ENCODE measurements at regions not wholly inside any gene's neighbourhood (a gene's known extent, or its start where the extent isn't known, plus 50 kb on each side); places are given as distances from the start of the nearest gene placed in this dataset.

DNA sequence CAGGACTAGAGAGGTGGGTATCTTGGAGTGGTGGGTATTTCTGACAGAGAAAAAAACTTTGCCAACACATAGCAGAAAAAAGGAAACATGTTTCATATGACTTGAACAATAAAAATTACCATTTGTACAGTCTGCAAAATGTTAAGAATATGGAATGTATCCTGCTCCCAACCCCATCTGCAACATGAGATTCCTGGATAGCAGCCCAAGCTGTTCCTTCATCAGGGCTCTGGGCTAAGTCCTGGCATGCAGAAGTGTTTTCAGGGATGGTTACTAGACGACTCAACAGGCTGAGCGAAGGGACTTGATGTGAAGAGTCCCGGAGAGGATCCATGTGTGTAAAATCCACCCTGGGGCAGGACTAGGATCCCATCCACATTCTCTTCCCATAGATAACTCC is 121.0 kb upstream of the IRX3 start:
- Histone ChIP-seq H3K27ac (no peak overlapping the region), H3K4me1 (peaks cover 0 to 21% (median 11%) of the 10 kb centered on the region in 12 donors), H3K27me3 (peaks cover 0 to 3% (median 0%) of the 10 kb centered on the region in 9 donors), H3K36me3 (no peaks in the 10 kb centered on the region), H3K9me3 (no peaks in the 10 kb centered on the region), H3K4me3 (no peak overlapping the region)
- intact Hi-C loops (cut with DNase I), result loop anchor here in 3 of 10 donors (10.0 kb wide), 1 partner anchor 123 kb away; the partner anchor contains the start of gene IRX3 (in 3 of the 3)
- DNase-seq (no peak), ATAC-seq (no peak)
- WGBS, 4 donors, result 37 to 65% (median 53%) methylated on average over 3 of the region's 3 CpGs
- no peak for TF ChIP-seq POLR2A (IDR thresholded peaks at IDR 0.05)
- TF ChIP-seq, protein P1, sequence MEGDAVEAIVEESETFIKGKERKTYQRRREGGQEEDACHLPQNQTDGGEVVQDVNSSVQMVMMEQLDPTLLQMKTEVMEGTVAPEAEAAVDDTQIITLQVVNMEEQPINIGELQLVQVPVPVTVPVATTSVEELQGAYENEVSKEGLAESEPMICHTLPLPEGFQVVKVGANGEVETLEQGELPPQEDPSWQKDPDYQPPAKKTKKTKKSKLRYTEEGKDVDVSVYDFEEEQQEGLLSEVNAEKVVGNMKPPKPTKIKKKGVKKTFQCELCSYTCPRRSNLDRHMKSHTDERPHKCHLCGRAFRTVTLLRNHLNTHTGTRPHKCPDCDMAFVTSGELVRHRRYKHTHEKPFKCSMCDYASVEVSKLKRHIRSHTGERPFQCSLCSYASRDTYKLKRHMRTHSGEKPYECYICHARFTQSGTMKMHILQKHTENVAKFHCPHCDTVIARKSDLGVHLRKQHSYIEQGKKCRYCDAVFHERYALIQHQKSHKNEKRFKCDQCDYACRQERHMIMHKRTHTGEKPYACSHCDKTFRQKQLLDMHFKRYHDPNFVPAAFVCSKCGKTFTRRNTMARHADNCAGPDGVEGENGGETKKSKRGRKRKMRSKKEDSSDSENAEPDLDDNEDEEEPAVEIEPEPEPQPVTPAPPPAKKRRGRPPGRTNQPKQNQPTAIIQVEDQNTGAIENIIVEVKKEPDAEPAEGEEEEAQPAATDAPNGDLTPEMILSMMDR (IDR thresholded peaks at IDR 0.05), result no peak

DNA sequence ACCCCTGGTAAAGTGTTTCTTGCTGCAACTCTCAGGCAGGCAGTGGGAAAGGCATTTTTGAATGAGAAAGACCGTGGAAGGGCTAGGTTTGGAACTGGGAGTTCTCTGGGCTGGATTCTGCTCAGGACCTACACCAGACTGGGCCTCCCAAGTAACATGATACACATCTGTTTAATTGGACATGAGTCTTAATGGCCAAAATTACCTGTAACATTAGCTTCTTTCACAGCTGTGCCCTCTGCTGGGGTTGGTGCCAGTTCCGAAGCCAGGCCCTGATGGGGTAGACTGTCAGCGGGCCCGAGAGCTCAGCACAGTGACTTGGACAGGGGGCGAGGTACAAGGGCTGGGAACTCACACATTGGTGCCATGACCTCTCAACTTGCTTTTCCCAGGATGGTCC is 118.9 kb upstream of the IRX3 start:
- Histone ChIP-seq H3K4me3 (no peak overlapping the region), H3K4me1 (peaks cover 0 to 17% (median 2%) of the 10 kb centered on the region in 12 donors), H3K27me3 (no peaks in the 10 kb centered on the region), H3K27ac (no peak overlapping the region), H3K9me3 (no peaks in the 10 kb centered on the region), H3K36me3 (no peaks in the 10 kb centered on the region)
- TF ChIP-seq, protein P1 (IDR thresholded peaks at IDR 0.05), result no peak
- TF ChIP-seq POLR2A (IDR thresholded peaks at IDR 0.05), result no peak
- intact Hi-C loops (cut with DNase I), result loop anchor here in 3 of 10 donors (10.0 kb wide), 1 partner anchor 121 kb away; the partner anchor contains the start of gene IRX3 (in 3 of the 3)
- ATAC-seq, result no peak
- DNase-seq, result no peak
- whole genome bisulfite sequencing, 4 donors, result 90 to 97% (median 93%) methylated on average over 5 of the region's 5 CpGs

DNA sequence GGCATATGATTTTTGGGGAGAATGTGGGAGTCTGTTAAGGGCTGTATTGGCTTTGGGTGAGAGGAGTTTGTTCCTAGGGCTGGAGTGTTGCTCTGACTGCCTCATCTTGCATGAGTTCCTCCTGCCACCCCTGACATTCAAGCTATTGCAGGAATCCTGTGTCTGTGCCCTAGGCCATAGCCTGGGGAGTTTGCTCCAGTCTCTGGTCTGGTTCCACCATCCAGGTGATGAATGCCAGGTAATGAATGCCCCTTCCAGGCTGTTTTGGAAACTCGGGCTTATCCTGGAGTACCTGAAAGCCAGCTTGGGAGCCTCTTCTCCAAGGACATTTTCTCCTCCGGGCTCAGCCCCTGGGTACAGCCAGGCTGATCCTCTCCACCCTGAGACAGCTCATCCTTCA is 117.0 kb upstream of the IRX3 start:
- H3K27me3 ChIP-seq, result no peaks in the 10 kb centered on the region
- WGBS, 4 donors, result 84 to 90% (median 88%) methylated on average over 2 of the region's 2 CpGs
- intact Hi-C loops (cut with DNase I), result loop anchor here in 3 of 10 donors (5.0 to 10.0 kb wide), 2 partner anchors 44 to 119 kb away; partner anchors contain the start of gene IRX3 (in 3 of the 3)
- DNase-seq, result no peak
- no peak for TF ChIP-seq POLR2A (IDR thresholded peaks at IDR 0.05)
- TF ChIP-seq, protein P1 (IDR thresholded peaks at IDR 0.05), result no peak
- ATAC-seq, result no peak
- H3K27ac ChIP-seq, result peak overlapping the region in 3 of 12 donors; percentile 13 to 29 (median 22)
- H3K4me3 ChIP-seq, result no peak overlapping the region
- peaks cover 0 to 17% (median 2%) of the 10 kb centered on the region in 12 donors for H3K4me1 ChIP-seq
- H3K36me3 ChIP-seq, result no peaks in the 10 kb centered on the region
- no peaks in the 10 kb centered on the region for H3K9me3 ChIP-seq

DNA sequence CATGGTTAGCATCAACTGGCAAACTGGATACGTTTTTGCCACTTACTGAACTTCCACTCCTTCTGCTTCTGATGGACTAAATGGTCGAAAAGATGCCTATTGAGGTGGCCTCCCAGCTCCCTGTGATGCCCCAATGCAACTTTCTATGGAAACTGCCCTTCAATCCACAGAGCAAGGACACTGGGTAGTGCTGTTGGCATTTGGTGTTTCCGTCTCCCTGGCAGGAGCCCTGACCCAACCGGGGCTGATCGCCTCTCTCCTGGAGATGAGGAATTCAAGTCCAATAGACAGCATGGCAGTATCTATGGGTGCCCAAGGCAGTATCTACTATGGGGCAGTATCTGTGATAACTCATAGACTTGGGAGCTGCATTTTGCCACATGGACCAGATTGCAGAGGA is 116.3 kb upstream of the IRX3 start:
- Histone ChIP-seq H3K4me1 (peaks cover 0 to 17% (median 2%) of the 10 kb centered on the region in 12 donors), H3K27ac (peak overlapping the region in 7 of 12 donors; percentile 3 to 53 (median 39)), H3K27me3 (no peaks in the 10 kb centered on the region), H3K36me3 (no peaks in the 10 kb centered on the region), H3K4me3 (no peak overlapping the region), H3K9me3 (no peaks in the 10 kb centered on the region)
- DNase-seq (peak in 1 of 5 donors; percentile 41), ATAC-seq (peak; percentile 49 to 67 (median 54))
- 61 to 83% (median 70%) methylated on average over 5 of the region's 5 CpGs for WGBS, 4 donors
- no peak for TF ChIP-seq POLR2A (IDR thresholded peaks at IDR 0.05)
- TF ChIP-seq, protein P1 (IDR thresholded peaks at IDR 0.05), result no peak
- intact Hi-C loops (cut with DNase I), result loop anchor here in 3 of 10 donors (5.0 to 10.0 kb wide), 2 partner anchors 44 to 118 kb away; partner anchors contain the start of gene IRX3 (in 3 of the 3)
